ENCODE measurements at regions not wholly inside any gene's neighbourhood (a gene's known extent, or its start where the extent isn't known, plus 50 kb on each side); places are given as distances from the start of the nearest gene placed in this dataset.

- TF ChIP-seq POLR2AphosphoS5 (IDR thresholded peaks at IDR 0.05; ENCODE audit: borderline replicate concordance, low read depth, low read length) (no peak), EZH2 (IDR thresholded peaks at IDR 0.05) (no peak)
Measured at GRCh38 chr6:21908161-21908848, 314.8 kb downstream of the SOX4 start.
